Omental fat pad (tissue), 3 donors: ENCODE measurements at regions not wholly inside any gene's neighbourhood (a gene's known extent, or its start where the extent isn't known, plus 50 kb on each side); places are given as distances from the start of the nearest gene placed in this dataset.

ENCODE experiments used
- ATAC-seq: fragments of 150-250 bp; one replicate; pipeline ENCODE4 v1.9.1; 2016; ENCODE audit warnings: mild to moderate bottlenecking, moderate library complexity; ENCODE audit not compliant: low FRiP score
- DNase-seq: peaks from one replicate; pipeline ENCODE4 v3.0.0-alpha.2; 2019; ENCODE audit warnings: low spot score
- TF ChIP-seq, protein P1 (sequence below), 3 donors: fragments of 450-650 bp; IDR thresholded peaks; one replicate each; pipeline ENCODE4 v1.5.1; 2016 to 2017; ENCODE audit warnings: antibody characterized with exemption in 3 of 3, mild to moderate bottlenecking in 3 of 3, moderate library complexity in 2 of 3

- no peak for DNase-seq
- TF ChIP-seq, protein P1, sequence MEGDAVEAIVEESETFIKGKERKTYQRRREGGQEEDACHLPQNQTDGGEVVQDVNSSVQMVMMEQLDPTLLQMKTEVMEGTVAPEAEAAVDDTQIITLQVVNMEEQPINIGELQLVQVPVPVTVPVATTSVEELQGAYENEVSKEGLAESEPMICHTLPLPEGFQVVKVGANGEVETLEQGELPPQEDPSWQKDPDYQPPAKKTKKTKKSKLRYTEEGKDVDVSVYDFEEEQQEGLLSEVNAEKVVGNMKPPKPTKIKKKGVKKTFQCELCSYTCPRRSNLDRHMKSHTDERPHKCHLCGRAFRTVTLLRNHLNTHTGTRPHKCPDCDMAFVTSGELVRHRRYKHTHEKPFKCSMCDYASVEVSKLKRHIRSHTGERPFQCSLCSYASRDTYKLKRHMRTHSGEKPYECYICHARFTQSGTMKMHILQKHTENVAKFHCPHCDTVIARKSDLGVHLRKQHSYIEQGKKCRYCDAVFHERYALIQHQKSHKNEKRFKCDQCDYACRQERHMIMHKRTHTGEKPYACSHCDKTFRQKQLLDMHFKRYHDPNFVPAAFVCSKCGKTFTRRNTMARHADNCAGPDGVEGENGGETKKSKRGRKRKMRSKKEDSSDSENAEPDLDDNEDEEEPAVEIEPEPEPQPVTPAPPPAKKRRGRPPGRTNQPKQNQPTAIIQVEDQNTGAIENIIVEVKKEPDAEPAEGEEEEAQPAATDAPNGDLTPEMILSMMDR (IDR thresholded peaks at IDR 0.05): no peak
- no peak for ATAC-seq
Measured at GRCh38 chr2:16155766-16156165, 215.4 kb downstream of the MYCN start.

DNA sequence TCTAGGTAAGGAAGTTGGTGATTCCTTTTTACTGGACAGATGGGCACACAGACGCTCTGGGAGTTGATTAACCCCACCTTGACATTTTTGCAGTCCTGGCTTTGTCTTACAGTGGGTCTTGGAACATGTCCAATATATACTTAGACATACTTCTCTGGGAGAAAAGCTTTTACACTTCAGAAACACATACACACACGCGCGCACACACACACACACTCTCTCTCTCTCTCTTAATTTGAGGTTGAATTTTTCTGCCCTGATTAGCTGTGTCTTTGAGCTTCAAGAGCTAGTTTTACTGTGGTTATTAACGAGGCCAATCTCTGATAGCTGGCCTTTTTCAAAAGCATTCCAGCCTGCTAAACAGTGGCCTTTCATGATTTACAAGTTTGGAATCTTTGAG lies 215.0 kb downstream of the MYCN start:
- no peak for ATAC-seq

DNA sequence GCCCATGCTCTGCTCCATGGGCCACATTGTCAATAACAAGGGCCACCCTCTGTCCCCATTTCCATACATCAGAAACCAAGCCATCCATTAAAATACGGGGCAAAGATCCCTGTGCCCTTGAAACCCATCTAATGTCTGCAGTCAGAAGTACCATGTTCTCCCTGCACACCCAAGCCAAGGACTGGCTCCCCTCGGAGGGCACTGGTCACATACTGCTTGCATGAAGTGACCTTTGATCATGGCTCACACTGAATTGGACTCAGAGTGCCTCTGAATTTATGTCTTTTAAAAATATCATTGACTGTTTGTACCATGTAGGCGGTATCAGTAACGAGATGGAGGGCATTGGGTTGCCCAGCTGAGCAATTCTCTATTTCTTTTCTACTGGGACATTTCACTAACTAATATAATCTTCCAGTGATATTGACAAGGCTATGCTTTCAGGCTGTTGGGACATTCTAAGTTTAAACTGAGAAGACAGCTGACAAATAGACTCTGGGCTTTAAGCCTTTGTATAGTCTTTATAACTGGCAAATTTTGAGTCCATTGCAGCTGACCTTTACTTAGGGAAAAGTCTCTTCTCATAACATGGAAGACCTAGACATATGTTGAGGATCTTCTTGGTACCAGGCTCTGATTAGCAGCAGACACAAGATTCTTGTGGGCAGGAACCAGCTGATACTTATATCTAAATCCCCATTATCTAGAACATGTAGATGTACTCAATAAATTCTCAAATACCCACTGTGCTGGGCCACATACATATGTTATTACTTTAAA lies 214.3 kb downstream of the MYCN start:
- TF ChIP-seq, protein P1 (IDR thresholded peaks at IDR 0.05): no peak
- no peak for DNase-seq
- no peak for ATAC-seq

More for the DNA sequence above, 215.0 kb downstream of the MYCN start:
- TF ChIP-seq, protein P1 (IDR thresholded peaks at IDR 0.05): no peak
- DNase-seq: no peak

GRCh38 chr2:16154061-16154460 lies 213.7 kb downstream of the MYCN start:
- ATAC-seq (no peak), DNase-seq (no peak)
- TF ChIP-seq, protein P1 (IDR thresholded peaks at IDR 0.05): no peak

DNA sequence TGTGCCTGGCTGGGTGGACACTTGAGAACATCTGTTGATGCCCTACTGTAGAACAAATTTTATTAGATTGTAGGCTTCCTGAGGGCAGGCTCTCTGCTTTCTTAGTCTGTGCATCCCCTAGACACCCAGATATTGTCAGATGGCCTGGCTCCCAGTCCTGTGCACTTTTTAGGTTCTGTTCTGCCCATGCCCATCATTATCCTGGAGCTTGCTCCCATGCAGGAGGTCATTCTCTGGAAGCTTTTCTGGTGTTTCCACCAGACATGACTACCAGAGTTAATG lies 213.3 kb downstream of the MYCN start:
- ATAC-seq (no peak), DNase-seq (no peak)
- TF ChIP-seq, protein P1 (IDR thresholded peaks at IDR 0.05): no peak

DNA sequence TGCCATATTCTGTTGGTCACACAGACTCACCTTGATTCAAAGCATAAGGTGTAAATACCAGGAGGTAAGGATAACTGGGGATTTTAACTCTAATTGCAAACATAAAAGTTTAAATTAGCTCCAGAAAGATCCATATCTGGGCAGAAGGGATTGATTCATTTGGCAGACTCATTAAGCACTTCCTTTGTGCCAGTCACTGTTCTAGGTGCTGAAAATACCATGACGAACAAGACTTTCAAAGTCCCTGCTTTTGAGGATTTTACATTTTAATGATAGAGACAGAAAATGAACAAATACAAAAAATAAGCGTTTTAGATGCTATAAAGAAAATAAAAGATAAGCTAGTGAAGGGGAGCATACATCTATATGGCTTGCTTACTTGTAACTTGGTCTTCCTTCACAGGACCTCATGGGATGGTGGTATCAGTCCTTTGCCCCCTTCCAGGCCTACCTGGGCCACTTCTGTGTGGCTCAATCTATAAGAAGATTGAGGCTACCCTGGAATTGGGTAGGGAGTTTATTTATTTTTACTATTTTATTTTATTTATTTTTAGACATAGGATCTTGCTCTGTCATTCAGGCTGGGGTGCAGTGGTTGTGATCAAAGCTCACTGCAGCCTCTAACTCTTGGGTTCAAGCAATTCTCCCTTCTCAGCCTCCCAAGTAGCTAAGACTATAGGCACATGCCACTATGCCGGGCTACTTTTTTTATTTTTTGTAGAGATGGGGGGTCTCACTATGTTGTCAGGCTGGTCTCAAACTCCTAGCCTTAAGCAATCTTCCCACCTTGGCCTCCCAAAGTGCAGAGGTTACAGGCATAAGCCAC lies 212.8 kb downstream of the MYCN start:
- TF ChIP-seq, protein P1 (IDR thresholded peaks at IDR 0.05): no peak
- ATAC-seq (no peak), DNase-seq (no peak)
